ENCODE measurements at regions not wholly inside any gene's neighbourhood (a gene's known extent, or its start where the extent isn't known, plus 50 kb on each side); places are given as distances from the start of the nearest gene placed in this dataset.

GRCh38 chr5:4204276-4205141 is 608.9 kb downstream of the IRX1 start:
- TF ChIP-seq EP300 (IDR thresholded peaks at IDR 0.05), result no peak
- no peak for TF ChIP-seq CTCF (IDR thresholded peaks at IDR 0.05)
- TF ChIP-seq POLR2A (IDR thresholded peaks at IDR 0.05; ENCODE audit: low read length), result no peak
- no peak for TF ChIP-seq MAX (IDR thresholded peaks at IDR 0.05)
- TF ChIP-seq MAZ (IDR thresholded peaks at IDR 0.05; ENCODE audit: borderline replicate concordance, low read depth, low read length), result no peak
